H9 (cell line): ENCODE measurements at regions not wholly inside any gene's neighbourhood (a gene's known extent, or its start where the extent isn't known, plus 50 kb on each side); places are given as distances from the start of the nearest gene placed in this dataset.
A peak's percentile ranks its signal among the peaks of the same experiment; 100 is the strongest.
"Not testable (repeated sequence)": the region's sequence is repeated elsewhere in the genome, so short reads cannot be mapped to it uniquely, and the experiment has no call there.

Experiments used
- DNase-seq: peaks from one replicate; pipeline ENCODE4 v3.0.0-alpha.2; 2017
- H2AFZ ChIP-seq: one replicate; pipeline ENCODE4 v1.6.1; 2013; ENCODE audit warnings: mild to moderate bottlenecking, low read length, control low read depth, moderate library complexity
- H2AK5ac ChIP-seq: 2 replicates; pipeline ENCODE4 v1.6.1; 2013; ENCODE audit warnings: low read length, control low read depth, mixed read lengths; ENCODE audit not compliant: insufficient read length
- H2BK120ac ChIP-seq: one replicate; pipeline ENCODE4 v1.6.1; 2013; ENCODE audit warnings: low read depth, mild to moderate bottlenecking, low read length, control low read depth, inconsistent platforms; ENCODE audit not compliant: poor library complexity, severe bottlenecking
- H2BK12ac ChIP-seq: 2 replicates; pipeline ENCODE4 v1.6.1; 2013; ENCODE audit warnings: low read length, control low read depth, mixed read lengths, low read depth; ENCODE audit not compliant: insufficient read length
- H2BK15ac ChIP-seq: 2 replicates; pipeline ENCODE4 v1.6.1; 2013; ENCODE audit warnings: low read depth, low read length, control low read depth
- H2BK20ac ChIP-seq: one replicate; pipeline ENCODE4 v1.6.1; 2013; ENCODE audit warnings: low read depth, mild to moderate bottlenecking, low read length, control low read depth, inconsistent platforms; ENCODE audit not compliant: poor library complexity, severe bottlenecking
- H2BK5ac ChIP-seq: 2 replicates; pipeline ENCODE4 v1.6.1; 2013; ENCODE audit warnings: low read length, control low read depth, mixed read lengths; ENCODE audit not compliant: insufficient read length
- H3K14ac ChIP-seq: 2 replicates; pipeline ENCODE4 v1.6.1; 2013; ENCODE audit warnings: low read length, control low read depth; ENCODE audit not compliant: insufficient read depth
- H3K18ac ChIP-seq: 2 replicates; pipeline ENCODE4 v1.6.1; 2013; ENCODE audit warnings: low read depth, mild to moderate bottlenecking, mixed read lengths, low read length, control low read depth; ENCODE audit not compliant: insufficient read length
- H3K23ac ChIP-seq: 2 replicates; pipeline ENCODE4 v1.6.1; 2013; ENCODE audit warnings: low read length, control low read depth, mixed read lengths, low read depth; ENCODE audit not compliant: insufficient read length
- H3K23me2 ChIP-seq: 2 replicates; pipeline ENCODE4 v1.6.1; 2013; ENCODE audit warnings: low read depth, mild to moderate bottlenecking, mixed read lengths, low read length, control low read depth; ENCODE audit not compliant: insufficient read length, poor library complexity, severe bottlenecking
- H3K27ac ChIP-seq: 2 replicates; pipeline ENCODE4 v1.5.1; 2013; ENCODE audit warnings: low read length, control low read depth, mixed read lengths, low read depth; ENCODE audit not compliant: insufficient read length
- H3K27me3 ChIP-seq: 2 replicates; pipeline ENCODE4 v1.6.1; 2013; ENCODE audit warnings: low read length, control low read depth, inconsistent platforms; ENCODE audit not compliant: insufficient read depth
- H3K4ac ChIP-seq: 2 replicates; pipeline ENCODE4 v1.6.1; 2013; ENCODE audit warnings: low read depth, mild to moderate bottlenecking, control low read depth, inconsistent platforms, low read length, moderate library complexity
- H3K4me1 ChIP-seq: 2 replicates; pipeline ENCODE4 v1.6.1; 2013; ENCODE audit warnings: low read length, control low read depth, inconsistent platforms; ENCODE audit not compliant: insufficient read depth
- H3K4me2 ChIP-seq: 2 replicates; pipeline ENCODE4 v1.6.1; 2013; ENCODE audit warnings: low read length, control low read depth, mixed read lengths; ENCODE audit not compliant: insufficient read length, insufficient read depth
- H3K56ac ChIP-seq: 2 replicates; pipeline ENCODE4 v1.6.1; 2013; ENCODE audit warnings: low read depth, mild to moderate bottlenecking, mixed read lengths, low read length, control low read depth; ENCODE audit not compliant: insufficient read length
- H3K79me1 ChIP-seq: 2 replicates; pipeline ENCODE4 v1.6.1; 2013; ENCODE audit warnings: low read depth, mild to moderate bottlenecking, moderate library complexity, low read length, control low read depth, inconsistent platforms; ENCODE audit not compliant: insufficient read depth, poor library complexity, severe bottlenecking
- H3K79me2 ChIP-seq: 2 replicates; pipeline ENCODE4 v1.6.1; 2013; ENCODE audit warnings: low read length, control low read depth, inconsistent platforms; ENCODE audit not compliant: insufficient read depth
- H3K9ac ChIP-seq: 2 replicates; pipeline ENCODE4 v1.6.1; 2013; ENCODE audit warnings: low read length, control low read depth, mixed read lengths; ENCODE audit not compliant: insufficient read length; ENCODE audit errors: extremely low read depth
- H3K9me3 ChIP-seq: one replicate; pipeline ENCODE4 v1.6.1; 2013; ENCODE audit warnings: low read depth, low read length, inconsistent platforms; ENCODE audit not compliant: control insufficient read depth
- H3T11ph ChIP-seq: one replicate; pipeline ENCODE4 v1.6.1; 2013; ENCODE audit warnings: mild to moderate bottlenecking, low read length, control low read depth, inconsistent platforms
- H4K20me1 ChIP-seq: one replicate; pipeline ENCODE4 v1.6.1; 2013; ENCODE audit not compliant: control insufficient read depth, insufficient read length, insufficient read depth
- H4K5ac ChIP-seq: 2 replicates; pipeline ENCODE4 v1.6.1; 2013; ENCODE audit warnings: low read depth, mild to moderate bottlenecking, mixed read lengths, low read length, control low read depth; ENCODE audit not compliant: insufficient read length
- H4K8ac ChIP-seq: replicated peaks from 2 replicates; pipeline ENCODE4 v1.6.1; 2013; ENCODE audit warnings: low read length, control low read depth, mixed read lengths, low read depth; ENCODE audit not compliant: insufficient read length
- H4K91ac ChIP-seq: 2 replicates; pipeline ENCODE4 v1.6.1; 2013; ENCODE audit warnings: low read depth, mild to moderate bottlenecking, moderate library complexity, mixed read lengths, low read length, control low read depth; ENCODE audit not compliant: insufficient read length
- H3K27ac Mint-ChIP-seq, 3 experiments: 2 replicates in 2 of 3; 3 replicates in 1 of 3; pipeline ENCODE4 v1.8.0; 2020 to 2021; ENCODE audit warnings: mixed read lengths in 3 of 3, mild to moderate bottlenecking in 1 of 3, moderate library complexity in 1 of 3
- H3K27me3 Mint-ChIP-seq: 2 replicates; pipeline ENCODE4 v1.8.0; 2021; ENCODE audit warnings: low read depth, mild to moderate bottlenecking, moderate library complexity, mixed read lengths
- H3K36me3 Mint-ChIP-seq, 3 experiments: 2 replicates in 2 of 3; 3 replicates in 1 of 3; pipeline ENCODE4 v1.8.0; 2020 to 2021; ENCODE audit warnings: low read depth in 3 of 3, mixed read lengths in 3 of 3; ENCODE audit not compliant: insufficient read depth in 1 of 3
- H3K4me1 Mint-ChIP-seq, 2 experiments: 2 replicates each; pipeline ENCODE4 v1.8.0; 2020; ENCODE audit warnings: mixed read lengths in 2 of 2
- H3K4me3 Mint-ChIP-seq, 2 experiments: 2 replicates in 1 of 2; 3 replicates in 1 of 2; pipeline ENCODE4 v1.8.0; 2020 to 2021; ENCODE audit warnings: mild to moderate bottlenecking in 2 of 2, mixed read lengths in 2 of 2, moderate library complexity in 1 of 2
- H3K9me3 Mint-ChIP-seq, 2 experiments: 2 replicates in 1 of 2; 3 replicates in 1 of 2; pipeline ENCODE4 v1.8.0; 2020; ENCODE audit warnings: mild to moderate bottlenecking in 2 of 2, mixed read lengths in 2 of 2, moderate library complexity in 1 of 2
- WGBS: extraction: QIAGEN DNeasy Blood & Tissue Kit; methylation state at CpG from one replicate; pipeline ENCODE4 v1.1.7; 2013; ENCODE audit warnings: missing lambda C conversion rate, low lambda C conversion rate, mixed read lengths; ENCODE audit not compliant: insufficient read length; ENCODE audit errors: extremely low coverage; 5-methylcytosine and 5-hydroxymethylcytosine counted together

DNA sequence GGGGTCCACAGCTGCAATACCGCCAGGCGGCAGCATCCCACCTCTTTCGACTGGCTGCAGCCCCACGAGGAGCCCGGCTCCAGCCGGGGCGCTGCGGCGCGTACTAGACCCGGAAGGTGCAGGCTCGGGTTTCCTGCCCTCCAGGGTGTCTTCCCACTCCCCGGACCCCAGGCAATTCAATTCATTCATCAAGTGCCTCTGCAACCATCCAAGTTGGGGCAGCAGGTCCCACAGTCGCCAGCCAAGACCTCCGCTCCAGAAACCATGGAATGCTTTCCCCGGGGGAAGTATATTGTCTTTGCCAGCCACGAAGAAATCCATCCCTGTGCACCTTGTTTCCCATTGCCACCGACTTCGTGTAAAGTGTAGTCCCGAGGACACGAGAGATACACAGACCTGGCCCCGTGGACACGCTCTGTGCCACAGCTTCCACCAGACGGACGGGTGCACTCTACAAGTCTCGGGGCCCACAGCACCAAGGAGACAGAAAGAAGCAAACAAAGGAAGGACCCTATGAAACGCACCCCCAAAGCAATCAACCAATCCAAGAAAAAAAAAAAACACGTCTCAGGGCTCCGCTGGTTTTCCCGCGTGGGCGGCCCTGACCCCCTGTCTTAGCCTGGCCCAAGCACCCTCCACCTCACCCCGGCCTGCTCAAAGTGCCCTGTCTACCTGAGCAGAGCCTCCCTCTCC lies 3930.2 kb upstream of the OR11H1 start:
- peaks cover 94 to 95% of the 10 kb centered on the region in 2 experiments for H3K9me3 Mint-ChIP-seq

More for the DNA sequence above, 3930.2 kb upstream of the OR11H1 start:
- H3K14ac ChIP-seq, H3K79me1 ChIP-seq, H3K27ac Mint-ChIP-seq, H4K91ac ChIP-seq, DNase-seq, H2BK20ac ChIP-seq, H3K4ac ChIP-seq, H3T11ph ChIP-seq, H3K4me1 Mint-ChIP-seq, H3K79me2 ChIP-seq, H2AK5ac ChIP-seq, H3K56ac ChIP-seq, H2BK120ac ChIP-seq, H3K9ac ChIP-seq, H3K27me3 ChIP-seq, H2BK5ac ChIP-seq, H4K20me1 ChIP-seq, H3K23ac ChIP-seq, H2BK12ac ChIP-seq, H4K8ac ChIP-seq, H3K27ac ChIP-seq, H2AFZ ChIP-seq, H3K23me2 ChIP-seq, H3K4me1 ChIP-seq, H2BK15ac ChIP-seq, H4K5ac ChIP-seq, H3K4me2 ChIP-seq, H3K18ac ChIP-seq: not testable (repeated sequence)
- H3K36me3 Mint-ChIP-seq: peaks cover 16 to 53% (median 35%) of the 10 kb centered on the region in 3 experiments
- peak overlapping the region in 1 of 2 experiments; percentile 35; a peak in 1 of 5 replicates for H3K4me3 Mint-ChIP-seq
- H3K27me3 Mint-ChIP-seq: peaks cover 15% of the 10 kb centered on the region
- H3K9me3 ChIP-seq: peaks cover 69% of the 10 kb centered on the region
- no CpG with 5 or more reads among the region's 33 CpGs for WGBS
